GM21381 (cell line): ENCODE measurements at regions not wholly inside any gene's neighbourhood (a gene's known extent, or its start where the extent isn't known, plus 50 kb on each side); places are given as distances from the start of the nearest gene placed in this dataset.

Experiments
- ATAC-seq: cut with Tn5 transposase; IDR thresholded peaks from one replicate; pipeline ENCODE4 v1.9.1; 2021; ENCODE audit warnings: mild to moderate bottlenecking, moderate library complexity; ENCODE audit not compliant: unreplicated experiment

GRCh38 chr9:91120200-91120599 lies 241.5 kb downstream of the AUH start:
- no peak for ATAC-seq

- no peak for ATAC-seq
Observed at GRCh38 chr9:91122755-91123154, 239.0 kb downstream of the AUH start.

GRCh38 chr9:91126761-91127445 lies 234.8 kb downstream of the AUH start:
- ATAC-seq: no peak

- ATAC-seq: no peak
Observed at GRCh38 chr9:91127653-91128052, 234.1 kb downstream of the AUH start.

- no peak for ATAC-seq
Observed at GRCh38 chr9:91130796-91131318, 230.9 kb downstream of the AUH start.

- peak; percentile 69 for ATAC-seq
Observed at GRCh38 chr9:91131433-91131839, 230.3 kb downstream of the AUH start.

- no peak for ATAC-seq
Observed at GRCh38 chr9:91132576-91133073, 229.1 kb downstream of the AUH start.

- ATAC-seq: no peak
Observed at GRCh38 chr9:91134608-91135007, 227.1 kb downstream of the AUH start.

- no peak for ATAC-seq
Observed at GRCh38 chr9:91137391-91137790, 224.3 kb downstream of the AUH start.

- ATAC-seq: no peak
Observed at GRCh38 chr9:91138760-91139159, 223.0 kb downstream of the AUH start.

- ATAC-seq: no peak
Observed at GRCh38 chr9:91141407-91141965, 220.2 kb downstream of the AUH start.

- ATAC-seq: no peak
Observed at GRCh38 chr9:91143162-91143561, 218.6 kb downstream of the AUH start.

GRCh38 chr9:91143642-91144041 lies 218.1 kb downstream of the AUH start:
- ATAC-seq: no peak

- ATAC-seq: no peak
Observed at GRCh38 chr9:91144769-91145168, 216.9 kb downstream of the AUH start.

- no peak for ATAC-seq
Observed at GRCh38 chr9:91145496-91145895, 216.2 kb downstream of the AUH start.

- no peak for ATAC-seq
Observed at GRCh38 chr9:91146391-91147019, 215.2 kb downstream of the AUH start.

GRCh38 chr9:91147079-91147708 lies 214.5 kb downstream of the AUH start:
- ATAC-seq: no peak

- ATAC-seq: no peak
Observed at GRCh38 chr9:91148306-91148705, 213.4 kb downstream of the AUH start.

GRCh38 chr9:91150273-91150997 lies 211.3 kb downstream of the AUH start:
- no peak for ATAC-seq

GRCh38 chr9:91150998-91151717 lies 210.6 kb downstream of the AUH start:
- ATAC-seq: peak; percentile 63
